NCI-H1105 treated with DMSO at 0.1 percent for 48 hours (cell line): ENCODE measurements at regions not wholly inside any gene's neighbourhood (a gene's known extent, or its start where the extent isn't known, plus 50 kb on each side); places are given as distances from the start of the nearest gene placed in this dataset.
"Not testable (repeated sequence)": the region's sequence is repeated elsewhere in the genome, so short reads cannot be mapped to it uniquely, and the experiment has no call there.

ENCODE experiments used
- DNase-seq: peaks from one replicate; lab custom pipeline; 2025; lab: John Stamatoyannopoulos, UW

DNA sequence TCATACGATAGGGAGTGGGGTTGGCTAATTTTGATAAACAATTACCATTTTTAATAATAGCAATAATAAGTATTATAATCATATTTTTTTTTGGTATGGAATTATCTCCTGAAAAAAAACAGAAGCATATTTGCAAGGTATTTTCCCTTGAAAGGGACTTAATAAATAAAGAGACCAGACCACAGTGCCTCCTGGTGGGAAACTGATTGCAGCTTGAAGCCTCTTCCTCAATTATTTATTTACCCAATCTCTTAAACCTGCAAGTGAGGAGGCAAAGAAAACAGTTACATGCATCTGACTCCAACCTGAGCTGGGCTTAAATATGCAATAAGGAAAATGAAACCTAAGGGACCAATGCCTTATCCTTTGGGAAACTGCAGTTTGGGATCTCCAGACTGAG lies 388.1 kb upstream of the ACO1 start:
- DNase-seq = no peak

DNA sequence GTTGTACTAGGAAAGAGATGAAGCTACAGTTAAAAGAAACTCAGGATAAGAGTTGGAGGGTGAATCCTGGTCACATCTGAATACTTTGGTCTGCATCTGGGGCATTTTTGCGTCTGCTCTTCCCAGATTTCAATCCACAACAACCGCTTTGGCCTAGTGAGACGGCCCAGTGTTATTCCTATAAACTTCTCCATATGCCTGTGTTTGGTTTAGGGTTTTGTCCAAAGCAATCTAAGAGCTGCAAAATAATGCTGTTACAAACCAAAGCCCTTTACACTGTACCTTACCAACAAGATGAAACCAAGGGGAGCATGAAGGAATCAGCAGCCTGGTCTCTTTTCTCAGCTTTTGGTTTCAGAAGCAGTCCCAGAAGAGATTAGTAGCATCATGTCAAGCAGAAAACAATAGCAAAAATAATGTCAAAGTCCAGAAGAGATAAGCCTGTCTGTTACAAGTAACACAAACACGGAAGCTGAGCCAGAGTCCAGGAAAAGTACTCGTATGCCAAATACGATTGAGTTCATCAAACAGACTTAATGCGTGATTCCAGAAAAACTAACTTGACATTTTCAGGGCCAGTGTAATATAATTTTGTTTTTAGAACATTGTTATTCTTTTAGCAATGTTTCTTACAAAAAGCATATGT lies 379.9 kb upstream of the ACO1 start:
- no peak for DNase-seq

DNA sequence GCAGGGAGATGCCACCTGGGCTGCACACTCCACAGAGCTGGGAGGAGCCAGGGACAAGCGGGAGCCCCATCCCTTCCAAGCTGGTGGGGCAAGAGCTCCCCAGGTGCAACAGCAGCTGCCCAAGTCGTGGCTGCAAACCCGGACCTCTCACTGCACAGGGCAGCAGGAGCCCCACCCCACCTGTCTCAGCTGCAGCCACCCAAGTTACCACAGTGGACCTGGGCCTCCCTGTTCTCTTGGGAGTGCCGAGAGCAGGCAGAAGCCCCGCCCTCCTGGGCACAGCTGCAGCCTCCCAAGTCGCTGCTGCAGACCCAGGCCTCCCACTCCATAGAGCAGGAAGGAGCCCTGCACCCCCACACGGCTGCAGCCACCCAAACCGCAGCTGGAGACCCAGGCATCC lies 374.1 kb upstream of the ACO1 start:
- no peak for DNase-seq

DNA sequence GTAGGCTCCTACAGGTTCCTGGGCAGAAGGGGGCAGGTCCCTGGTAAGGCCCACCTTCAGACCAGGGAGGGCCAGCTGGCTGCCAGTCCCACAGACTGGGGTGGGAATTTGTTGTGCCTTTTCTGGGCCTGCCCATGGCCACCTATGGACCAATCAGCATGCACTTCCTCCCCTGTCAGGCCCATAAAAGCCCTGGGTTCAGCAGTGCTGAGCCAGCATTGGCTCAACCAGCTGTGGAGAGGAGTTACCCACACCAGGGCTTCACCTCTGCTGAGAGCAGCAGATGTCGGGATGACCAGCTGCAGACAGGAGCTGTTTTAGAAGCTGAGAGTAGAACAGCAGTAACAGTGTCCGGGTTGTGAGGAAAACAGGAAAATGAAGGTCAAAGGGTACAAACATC lies 373.4 kb upstream of the ACO1 start:
- DNase-seq = no peak

DNA sequence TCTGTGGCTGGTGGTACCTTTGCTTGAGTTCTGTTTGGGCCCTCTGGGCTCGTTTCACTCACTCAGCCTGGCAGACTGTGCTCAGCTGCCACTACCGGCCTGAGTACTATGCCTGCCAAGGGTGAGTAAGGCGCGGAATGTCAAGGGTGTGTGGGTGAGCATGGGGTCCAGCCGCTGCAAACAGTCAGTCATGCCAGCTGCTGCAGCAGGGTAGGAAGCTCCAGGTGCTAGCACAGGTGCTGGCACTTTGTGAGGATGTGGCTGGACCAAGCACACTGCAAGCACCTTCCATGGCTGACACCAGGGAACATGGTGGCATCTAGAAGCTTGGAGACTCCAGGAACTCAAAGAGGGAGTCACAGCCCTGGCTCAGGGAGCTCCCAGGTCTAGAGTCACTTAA lies 368.6 kb upstream of the ACO1 start:
- DNase-seq = no peak

DNA sequence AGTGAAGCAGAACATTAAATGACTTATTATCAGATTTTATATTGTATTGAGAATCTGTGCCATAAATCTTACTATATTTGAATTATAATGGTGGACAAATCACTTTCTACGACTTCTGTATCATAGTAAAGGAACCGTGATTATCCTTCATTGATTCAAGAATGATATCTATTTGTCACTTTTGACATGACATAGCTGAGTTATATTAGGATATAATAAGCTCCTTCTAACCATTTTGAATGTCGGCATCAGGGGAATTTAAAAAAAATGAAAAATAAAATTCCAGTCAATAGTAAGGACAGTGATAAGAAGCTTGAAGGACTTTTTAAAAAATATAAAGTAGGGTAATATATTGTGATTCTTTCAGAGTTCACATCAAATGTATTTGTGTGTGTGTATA lies 338.9 kb upstream of the ACO1 start:
- DNase-seq = no peak

DNA sequence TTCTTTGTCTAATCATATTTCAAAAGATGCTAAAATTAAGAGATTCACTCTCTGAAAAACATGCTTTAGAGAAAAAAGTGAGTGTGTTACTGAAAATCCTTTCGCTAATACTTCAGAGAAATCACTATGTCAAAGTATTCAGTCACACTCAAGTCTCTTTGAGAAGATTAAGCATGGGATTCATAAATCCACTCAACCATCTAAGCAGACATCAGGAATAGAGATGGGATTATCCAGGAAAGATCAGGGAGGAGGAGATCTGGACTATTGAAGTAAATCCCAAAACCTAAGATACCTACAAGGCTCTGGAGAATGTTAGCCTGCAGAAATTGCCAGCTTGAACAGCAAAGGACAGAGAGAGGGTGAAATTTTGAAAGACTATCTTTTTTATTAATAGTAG lies 317.2 kb upstream of the ACO1 start:
- no peak for DNase-seq

DNA sequence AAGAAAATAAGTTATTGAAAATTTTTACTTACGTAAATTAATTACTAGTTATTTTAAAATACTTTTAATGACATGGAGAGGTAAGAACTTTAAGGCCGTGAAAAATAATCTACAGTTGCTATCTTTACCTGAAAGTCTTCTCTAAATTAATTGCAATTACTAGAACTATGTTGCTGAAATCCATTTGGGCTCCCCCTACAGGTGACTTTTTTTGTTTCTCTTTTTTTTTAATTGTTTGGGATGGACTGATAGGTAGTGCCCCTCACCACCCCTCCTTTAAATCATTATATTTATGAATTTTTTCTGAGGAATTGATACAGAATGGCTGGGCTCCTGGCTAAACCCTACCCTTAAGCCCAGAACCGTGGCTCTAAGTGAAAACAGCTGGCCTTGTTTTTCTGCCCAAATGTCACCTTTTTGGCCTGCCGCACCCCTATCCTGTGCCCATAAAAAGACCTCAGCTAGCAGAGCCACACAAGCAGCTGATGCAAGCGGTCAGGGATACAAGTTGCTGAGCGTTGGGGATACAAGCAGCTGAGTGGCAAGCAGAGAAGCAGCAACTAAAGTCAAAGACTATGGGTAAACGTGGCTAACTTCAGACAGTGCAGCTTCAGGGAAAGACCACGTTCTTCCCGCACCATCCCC lies 315.2 kb upstream of the ACO1 start:
- DNase-seq = no peak

DNA sequence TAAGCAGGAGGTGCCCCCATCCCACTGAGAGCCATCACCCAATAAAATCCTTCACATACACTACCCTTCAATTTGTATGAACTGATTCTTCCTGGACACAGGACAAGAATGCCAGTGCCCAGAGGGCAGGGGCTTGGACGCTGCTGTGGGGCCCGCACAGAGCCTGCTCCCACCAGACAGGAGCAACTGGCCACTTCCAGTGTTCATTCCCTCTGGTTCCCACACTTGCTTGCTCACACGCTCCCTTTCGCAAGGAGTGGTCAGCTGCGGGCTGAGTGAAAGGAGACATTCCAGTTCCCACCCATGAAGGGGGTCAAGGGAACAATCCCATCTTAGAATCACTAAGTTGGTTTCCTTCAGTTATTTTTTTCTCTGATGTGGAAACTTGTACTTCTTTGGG lies 314.5 kb upstream of the ACO1 start:
- DNase-seq = no peak

DNA sequence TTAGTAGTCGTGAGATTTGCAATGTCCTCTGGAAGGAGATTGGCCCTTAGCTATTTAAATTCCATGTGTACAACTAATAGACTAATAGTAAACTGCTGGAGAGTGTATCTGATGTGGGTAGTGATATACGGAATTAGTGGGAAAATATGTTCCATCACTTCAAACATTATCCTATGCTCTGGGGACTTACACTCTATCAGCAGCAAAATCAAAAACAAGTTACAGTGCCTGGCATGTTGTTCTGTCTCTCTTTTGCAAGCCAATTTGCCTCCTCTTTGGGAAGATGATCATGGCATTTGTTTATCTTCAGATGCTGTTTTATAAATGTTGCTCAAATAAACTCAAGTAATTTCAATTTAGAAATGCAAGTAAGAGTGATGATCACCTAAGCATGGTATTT lies 311.9 kb upstream of the ACO1 start:
- DNase-seq = no peak

DNA sequence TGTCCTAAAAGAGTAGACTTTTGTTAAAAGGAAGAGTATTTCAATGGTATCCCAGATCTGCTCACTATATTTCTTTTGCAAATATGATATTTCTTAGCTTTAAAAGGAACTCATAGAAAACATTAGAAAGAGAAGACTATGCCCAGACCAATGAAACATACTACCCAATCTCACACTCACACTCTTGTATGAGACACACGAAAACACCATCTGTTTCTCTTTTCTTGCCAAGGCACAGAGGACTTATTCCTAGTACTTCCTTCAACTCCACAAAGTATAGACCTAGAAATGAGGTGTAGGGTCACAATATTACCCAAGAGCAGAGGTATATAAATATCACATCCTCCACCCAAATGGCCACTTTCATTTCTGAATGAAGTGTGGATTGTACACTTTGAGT lies 292.4 kb upstream of the ACO1 start:
- DNase-seq = no peak

DNA sequence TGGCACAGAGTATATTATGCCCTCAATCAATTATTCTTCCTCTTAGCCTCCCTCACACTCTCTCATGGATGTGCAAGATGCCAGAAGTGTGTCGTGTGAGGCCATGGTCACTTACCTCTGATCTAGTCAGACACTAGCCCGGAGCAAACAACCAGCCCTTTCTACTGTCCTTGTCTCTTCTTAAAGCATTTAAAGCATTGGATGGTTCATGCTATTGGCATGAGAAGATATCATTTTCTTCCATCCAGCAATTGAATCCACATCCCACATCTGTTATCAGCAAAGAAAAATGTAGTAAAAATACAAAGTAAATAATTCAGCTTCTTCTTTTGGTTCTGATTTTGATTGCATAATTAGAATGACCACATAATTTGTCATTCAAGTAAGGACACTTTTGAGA lies 267.2 kb upstream of the ACO1 start:
- DNase-seq = no peak

DNA sequence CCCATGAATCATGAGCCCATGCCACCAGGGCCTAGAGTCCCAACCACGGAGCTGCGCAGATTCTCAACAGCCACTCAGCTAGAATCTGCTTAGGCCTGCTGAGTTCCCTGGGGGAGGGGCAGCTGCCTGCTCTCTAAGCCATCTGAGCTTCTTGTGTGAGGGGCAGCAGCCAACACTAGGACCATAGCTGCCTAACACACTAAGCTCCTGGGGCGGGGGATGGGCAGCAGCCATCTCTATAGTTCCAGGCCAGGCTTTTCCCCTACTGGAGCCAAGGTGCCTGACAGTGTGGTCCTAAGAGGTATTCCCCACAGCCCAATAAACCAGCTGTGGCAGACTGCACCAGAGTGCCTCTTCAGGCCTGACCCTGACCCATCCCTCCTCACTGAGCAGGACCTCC lies 255.9 kb upstream of the ACO1 start:
- no peak for DNase-seq

DNA sequence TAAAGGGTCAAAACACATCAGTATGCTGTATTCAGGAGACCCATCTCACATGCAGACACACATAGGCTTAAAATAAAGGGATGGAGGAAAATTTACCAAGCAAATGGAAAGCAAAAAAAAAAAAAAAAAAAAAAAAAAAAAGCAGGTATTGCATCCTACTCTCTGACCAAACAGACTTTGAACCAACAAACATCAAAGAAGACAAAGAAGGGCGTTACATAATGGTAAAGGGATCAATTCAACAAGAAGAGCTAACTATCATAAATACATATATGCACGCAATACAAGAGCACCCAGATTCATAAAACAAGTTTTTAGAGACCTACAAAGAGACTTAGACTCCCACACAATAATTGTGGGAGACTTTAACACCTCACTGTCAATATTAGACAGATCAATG lies 253.7 kb upstream of the ACO1 start:
- DNase-seq = not testable (repeated sequence)

DNA sequence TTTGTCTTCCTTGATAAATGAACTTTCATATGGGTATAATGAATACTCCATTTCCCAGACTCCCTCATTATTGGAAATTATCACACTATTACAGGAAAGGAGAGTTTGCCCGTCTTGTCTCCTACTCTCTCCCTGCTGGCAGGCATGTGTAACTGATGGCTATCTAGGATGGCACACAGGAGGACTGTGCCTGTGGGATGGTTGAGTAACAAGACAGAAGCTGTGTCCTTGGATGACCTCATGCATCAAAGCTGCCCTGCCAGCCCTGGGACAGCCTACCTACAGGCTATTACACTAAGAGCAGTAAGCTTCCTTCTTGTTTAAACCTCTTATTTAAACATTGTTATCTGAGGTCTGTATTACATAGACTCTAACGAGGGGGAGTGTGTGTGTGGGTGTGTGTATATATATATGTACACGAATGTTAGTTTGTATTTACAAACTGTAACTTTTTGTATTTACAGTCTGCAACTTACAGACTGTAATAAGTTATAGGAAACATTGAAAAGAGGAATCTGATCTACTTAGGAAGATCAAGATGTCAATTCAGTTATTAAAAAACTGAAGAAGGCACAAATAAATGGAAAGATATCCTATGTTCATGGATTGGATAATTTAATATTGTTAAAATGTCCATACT lies 247.6 kb upstream of the ACO1 start:
- no peak for DNase-seq

DNA sequence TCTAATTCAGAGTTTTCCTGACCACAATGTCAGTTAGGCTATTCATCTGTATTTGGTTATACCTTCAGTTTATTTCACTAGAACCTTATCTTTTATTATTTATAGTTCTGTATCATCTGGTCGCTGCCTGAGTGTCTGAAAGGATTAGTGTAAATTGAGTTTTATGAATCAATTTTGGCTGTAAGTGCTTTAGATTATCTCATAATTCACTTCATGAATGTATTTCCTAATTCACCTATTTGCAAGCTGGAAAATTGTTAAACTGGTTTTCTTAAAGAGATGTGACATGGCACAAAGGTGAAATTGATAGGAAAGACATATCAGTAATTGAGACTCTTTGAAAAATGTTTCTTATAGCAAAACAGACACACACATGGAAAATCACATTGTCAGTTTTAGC lies 242.4 kb upstream of the ACO1 start:
- no peak for DNase-seq

DNA sequence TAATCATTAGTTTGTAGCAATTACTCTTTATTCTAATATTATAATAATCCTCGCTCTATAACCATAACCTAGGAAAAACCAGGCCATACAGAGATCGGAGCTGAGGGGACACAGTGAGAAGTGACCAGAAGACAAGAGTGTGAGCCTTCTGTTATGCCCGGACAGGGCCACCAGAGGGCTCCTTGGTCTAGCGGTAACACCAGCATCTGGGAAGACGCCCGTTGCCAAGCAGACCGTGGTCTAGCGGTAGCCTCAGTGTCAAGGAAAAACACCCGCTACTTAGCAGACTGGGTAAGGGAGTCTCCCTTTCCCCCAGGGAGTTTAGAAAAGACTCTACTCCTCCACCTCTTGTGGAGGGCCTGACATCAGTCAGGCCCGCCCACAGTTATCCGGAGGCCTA lies 235.9 kb upstream of the ACO1 start:
- DNase-seq = not testable (repeated sequence)

DNA sequence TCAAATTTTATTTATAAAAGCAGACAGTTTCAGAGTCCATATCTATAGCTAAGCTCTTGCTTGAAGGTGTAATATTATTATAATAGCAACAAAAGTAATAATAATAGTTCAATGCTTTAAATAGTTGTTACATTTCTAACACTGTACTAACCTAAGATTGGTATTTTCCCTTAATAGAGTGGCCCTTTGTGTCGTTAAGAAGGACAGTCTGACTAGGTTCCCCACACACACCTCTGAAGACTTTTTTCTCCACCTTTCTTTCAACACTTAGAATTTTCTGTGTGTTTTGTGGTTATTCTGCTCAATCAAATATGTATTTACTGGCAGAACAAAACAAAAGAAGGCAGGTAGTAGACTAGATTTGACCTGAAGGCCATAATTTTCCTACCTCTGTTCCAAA lies 223.2 kb upstream of the ACO1 start:
- DNase-seq = no peak

DNA sequence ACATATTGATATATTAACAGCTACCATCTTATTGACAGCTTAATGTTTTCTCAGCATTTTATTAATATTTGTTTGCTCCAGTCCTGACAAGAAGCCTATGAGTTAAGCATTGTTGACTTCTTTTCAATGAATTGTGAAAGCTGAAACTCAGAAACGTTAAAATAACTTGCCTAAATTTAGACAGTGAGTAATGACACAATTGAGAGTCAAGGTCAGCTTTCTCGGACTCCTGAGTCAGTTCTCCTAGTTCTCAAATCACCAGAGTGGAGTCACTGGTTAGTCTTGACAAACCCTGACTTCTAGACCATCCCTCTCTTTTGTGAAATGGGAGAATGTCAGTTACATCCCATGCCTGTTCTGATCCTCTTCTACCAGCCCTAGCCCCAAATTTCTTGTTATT lies 222.7 kb upstream of the ACO1 start:
- DNase-seq = no peak

DNA sequence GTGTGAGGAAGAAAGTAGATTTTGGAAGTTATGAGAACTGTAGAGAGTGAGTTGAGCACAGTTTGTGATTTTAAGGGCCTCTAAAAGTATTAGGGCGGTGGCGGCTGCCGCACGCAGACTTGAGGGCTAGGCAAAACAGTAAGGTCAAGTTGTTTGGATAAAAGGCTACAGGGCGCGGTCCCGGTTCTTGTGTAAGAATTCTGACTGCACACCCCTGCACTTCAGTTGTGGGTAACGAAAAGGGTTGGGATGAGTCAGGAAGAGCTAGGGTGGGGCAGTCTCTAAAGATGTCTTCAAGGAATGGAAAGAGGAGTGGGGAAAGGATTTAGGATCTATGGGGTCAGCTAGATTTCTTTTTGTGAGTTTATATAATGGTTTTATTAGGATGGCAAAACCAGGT lies 218.1 kb upstream of the ACO1 start:
- not testable (repeated sequence) for DNase-seq

DNA sequence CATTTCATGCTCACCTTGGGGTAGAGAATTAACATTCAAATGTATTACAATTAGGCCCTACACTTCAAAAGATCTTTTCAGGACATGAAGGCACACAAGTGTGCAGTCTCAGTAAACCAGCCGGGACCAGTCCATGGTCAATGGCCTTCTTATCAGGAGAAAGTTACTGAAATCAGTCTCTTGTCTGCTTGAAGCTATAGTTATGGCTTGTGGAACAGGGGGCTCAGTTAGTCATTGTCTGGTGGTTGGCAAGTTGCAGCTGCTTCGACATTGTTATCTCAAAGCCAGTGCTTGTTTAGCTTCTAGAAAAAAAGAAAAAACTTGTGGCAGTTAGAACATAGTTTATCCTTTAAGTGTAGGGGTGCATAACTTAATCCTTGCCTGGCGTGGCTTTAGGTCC lies 213.1 kb upstream of the ACO1 start:
- DNase-seq = no peak

DNA sequence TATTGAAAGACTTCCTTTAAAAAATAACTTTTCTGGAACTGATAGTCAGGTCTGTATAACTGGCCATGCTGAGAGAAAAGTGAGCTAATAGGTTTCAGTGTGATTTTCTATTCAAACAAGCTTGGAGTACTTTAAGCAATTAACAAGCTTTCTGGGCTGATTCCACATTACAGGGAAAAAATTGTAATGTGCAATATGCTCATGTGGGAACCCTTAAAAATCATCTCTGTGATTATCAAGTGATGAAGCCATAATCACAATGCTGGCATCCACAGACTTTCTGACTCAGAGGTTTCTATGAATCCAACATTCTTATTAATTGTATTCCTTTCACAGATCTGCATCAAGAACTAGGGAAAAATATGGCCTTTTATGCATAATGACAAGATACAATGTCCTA lies 212.2 kb upstream of the ACO1 start:
- DNase-seq = no peak

DNA sequence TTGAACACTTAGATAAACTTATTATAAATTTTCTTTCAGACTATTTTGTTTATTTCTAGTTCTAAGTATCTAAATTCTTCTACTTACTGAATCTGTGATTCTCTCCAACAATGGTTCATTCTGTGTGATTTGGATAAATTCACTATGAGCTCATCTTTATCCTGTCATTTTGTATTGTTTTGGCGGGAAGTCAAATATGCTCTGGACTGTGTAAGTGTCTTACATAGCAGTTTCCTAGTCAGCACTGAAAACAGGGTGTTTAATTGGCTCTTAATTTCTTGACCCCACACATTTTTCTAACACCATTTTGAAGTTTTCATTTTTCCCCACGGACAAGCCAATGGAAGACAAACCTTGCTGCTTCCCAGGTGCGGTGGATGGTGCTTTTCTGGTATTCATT lies 207.0 kb upstream of the ACO1 start:
- DNase-seq = no peak

DNA sequence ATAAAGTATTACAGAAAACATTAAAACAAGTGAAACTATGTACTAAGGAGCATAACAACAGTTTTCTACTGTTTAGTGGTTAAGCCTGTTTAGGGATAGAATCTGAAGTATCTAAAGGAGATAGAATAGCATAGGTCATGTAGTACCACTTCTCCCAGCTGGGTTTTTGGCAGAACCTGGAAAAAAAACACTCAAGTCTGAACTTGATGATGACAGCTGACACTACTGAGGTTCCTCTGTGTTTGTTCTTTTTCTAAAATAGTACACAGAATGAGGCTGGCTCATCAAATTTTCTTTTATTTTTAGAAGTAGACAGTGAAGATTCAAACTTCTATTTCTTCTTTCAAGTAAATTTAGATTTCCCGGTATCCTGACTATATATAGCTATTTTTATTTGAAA lies 203.8 kb upstream of the ACO1 start:
- DNase-seq = no peak
